Body of pancreas (tissue), 4 donors: ENCODE measurements at regions not wholly inside any gene's neighbourhood (a gene's known extent, or its start where the extent isn't known, plus 50 kb on each side); places are given as distances from the start of the nearest gene placed in this dataset.

ENCODE experiments used
- ATAC-seq: fragments of 150-250 bp; one replicate; pipeline ENCODE4 v1.9.1; 2016
- DNase-seq, 4 donors: peaks; one replicate each; pipeline ENCODE4 v3.0.0-alpha.2; 2019
- H3K27ac ChIP-seq, 4 donors: fragments of 200-600 bp; sonication (generic); 1 replicate in 3 of 4; 2 replicates in 1 of 4; pipeline versions ENCODE4 v1.5.1 to v1.6.1; 2016 to 2019; ENCODE audit warnings: mild to moderate bottlenecking in 1 of 4, mixed read lengths in 1 of 4, moderate library complexity in 1 of 4
- H3K27me3 ChIP-seq, 2 donors: fragments of 200-600 bp; sonication (generic); one replicate each; pipeline ENCODE4 v1.6.0; 2016; ENCODE audit warnings: mild to moderate bottlenecking in 1 of 2
- H3K36me3 ChIP-seq, 2 donors: fragments of 200-600 bp; sonication (generic); replicated peaks in 1 of 2; 2 replicates each; pipeline ENCODE4 v1.5.1; 2016; ENCODE audit warnings: low read depth in 2 of 2; ENCODE audit not compliant: insufficient read depth in 1 of 2
- H3K4me1 ChIP-seq: fragments of 200-600 bp; sonication (generic); one replicate; pipeline ENCODE4 v1.6.0; 2016
- H3K4me3 ChIP-seq, 2 donors: fragments of 200-600 bp; sonication (generic); 1 replicate in 1 of 2; 2 replicates in 1 of 2; pipeline ENCODE4 v1.5.1; 2016 to 2019
- H3K9me3 ChIP-seq, 3 donors: fragments of 200-600 bp; sonication (generic); 1 replicate in 2 of 3; 2 replicates in 1 of 3; pipeline ENCODE4 v1.5.1; 2016
- CTCF ChIP-seq, 7 experiments: fragments of 450-650 bp in 4 of 7; fragments of 200-600 bp in 3 of 7; sonication (generic) in 3 of 7; IDR thresholded peaks; one replicate each; pipeline ENCODE4 v1.5.1; 2016 to 2019; ENCODE audit warnings: antibody characterized with exemption in 7 of 7
- POLR2A ChIP-seq, 3 donors: fragments of 450-650 bp; IDR thresholded peaks; one replicate each; pipeline ENCODE4 v1.6.1; 2016; ENCODE audit warnings: antibody characterized with exemption in 3 of 3, mild to moderate bottlenecking in 2 of 3
- WGBS, 2 donors: methylation state at CpG; one replicate each; pipeline ENCODE4 v1.1.5; 2017; 5-methylcytosine and 5-hydroxymethylcytosine counted together
- intact Hi-C: fragments of 100-400 bp; cut with DNase I; formaldehyde crosslinking; loops from one replicate; pipeline ENCODE4 v1.15.1; 2023

GRCh38 chr1:192873836-192874235, 65.0 kb downstream of the RGS2 start:
- Histone ChIP-seq H3K36me3 (no peaks in the 10 kb centered on the region), H3K27me3 (no peaks in the 10 kb centered on the region), H3K27ac (no peak overlapping the region), H3K4me1 (peaks cover 23% of the 10 kb centered on the region), H3K9me3 (no peaks in the 10 kb centered on the region), H3K4me3 (no peak overlapping the region)
- ATAC-seq (no peak), DNase-seq (no peak)
- no peak for TF ChIP-seq CTCF (IDR thresholded peaks at IDR 0.05)
- TF ChIP-seq POLR2A (IDR thresholded peaks at IDR 0.05): no peak
- intact Hi-C loops: no loop called here

GRCh38 chr1:192876633-192877032, 67.8 kb downstream of the RGS2 start:
- peaks cover 23% of the 10 kb centered on the region for H3K4me1 ChIP-seq
- no peak overlapping the region for H3K27ac ChIP-seq
- DNase-seq (peak in 1 of 4 donors; percentile 14), ATAC-seq (no peak)
- no peak overlapping the region for H3K4me3 ChIP-seq
- no peaks in the 10 kb centered on the region for H3K27me3 ChIP-seq
- 42 to 52% methylated on average over 1 of the region's 1 CpG for WGBS, 2 donors
- TF ChIP-seq CTCF (IDR thresholded peaks at IDR 0.05) (no peak), POLR2A (IDR thresholded peaks at IDR 0.05) (no peak)
- H3K36me3 ChIP-seq: no peaks in the 10 kb centered on the region
- no peaks in the 10 kb centered on the region for H3K9me3 ChIP-seq
- intact Hi-C loops: no loop called here

- ATAC-seq: peak; percentile 22
- peak in 1 of 4 donors; percentile 32 for DNase-seq
- H3K27ac ChIP-seq: no peak overlapping the region
Measured at GRCh38 chr1:192877283-192877886, 68.5 kb downstream of the RGS2 start.

GRCh38 chr1:192878249-192878648, 69.4 kb downstream of the RGS2 start:
- DNase-seq: peak; percentile 48 to 70 (median 64)
- no peak for TF ChIP-seq POLR2A (IDR thresholded peaks at IDR 0.05)
- TF ChIP-seq CTCF (IDR thresholded peaks at IDR 0.05): no peak
- WGBS, 2 donors: 0 to 17% methylated on average over 1 of the region's 1 CpG
- intact Hi-C loops: no loop called here
- Histone ChIP-seq H3K27ac (no peak overlapping the region), H3K27me3 (no peaks in the 10 kb centered on the region), H3K9me3 (no peaks in the 10 kb centered on the region), H3K4me1 (peaks cover 23% of the 10 kb centered on the region), H3K36me3 (no peaks in the 10 kb centered on the region), H3K4me3 (no peak overlapping the region)
- ATAC-seq: peak; percentile 78

More at GRCh38 chr1:192877283-192877886, 68.5 kb downstream of the RGS2 start:
- Histone ChIP-seq H3K4me3 (no peak overlapping the region), H3K4me1 (peaks cover 23% of the 10 kb centered on the region), H3K36me3 (no peaks in the 10 kb centered on the region), H3K27me3 (no peaks in the 10 kb centered on the region), H3K9me3 (no peaks in the 10 kb centered on the region)
- WGBS, 2 donors: 46 to 60% methylated on average over 2 of the region's 2 CpGs
- TF ChIP-seq POLR2A (IDR thresholded peaks at IDR 0.05): no peak
- TF ChIP-seq CTCF (IDR thresholded peaks at IDR 0.05): no peak
- intact Hi-C loops: no loop called here

GRCh38 chr1:192879406-192879805, 70.6 kb downstream of the RGS2 start:
- Histone ChIP-seq H3K9me3 (no peaks in the 10 kb centered on the region), H3K27ac (no peak overlapping the region), H3K4me3 (no peak overlapping the region), H3K36me3 (no peaks in the 10 kb centered on the region), H3K27me3 (no peaks in the 10 kb centered on the region), H3K4me1 (peaks cover 23% of the 10 kb centered on the region)
- DNase-seq (no peak), ATAC-seq (no peak)
- TF ChIP-seq CTCF (IDR thresholded peaks at IDR 0.05) (no peak), POLR2A (IDR thresholded peaks at IDR 0.05) (no peak)
- intact Hi-C loops: no loop called here
- 76 to 90% methylated on average over 1 of the region's 1 CpG for WGBS, 2 donors
